Common myeloid progenitor, CD34-positive (primary cell): ENCODE measurements at regions not wholly inside any gene's neighbourhood (a gene's known extent, or its start where the extent isn't known, plus 50 kb on each side); places are given as distances from the start of the nearest gene placed in this dataset.

Source experiments
- CTCF ChIA-PET: fragments of 350-600 bp; sonication (Branson Sonifier 250); formaldehyde crosslinking; loops from one replicate; lab custom pipeline; 2021; ENCODE audit warnings: antibody characterized with exemption; lab: Charles Lee
- POLR2A ChIA-PET: fragments of 350-600 bp; sonication (Branson Sonifier 250); formaldehyde crosslinking; loops from one replicate; lab custom pipeline; 2021; ENCODE audit warnings: antibody characterized with exemption; lab: Charles Lee
- DNase-seq, 3 donors: peaks; one replicate each; pipeline versions ENCODE4 v3.0.0 to v3.0.0-alpha.2; 2013
- H3K27ac ChIP-seq, 2 experiments: 1 replicate in 1 of 2; 2 replicates in 1 of 2; pipeline ENCODE4 v1.7.0; 2013; ENCODE audit warnings: inconsistent platforms in 2 of 2, low read length in 2 of 2, mild to moderate bottlenecking in 2 of 2, low read depth in 1 of 2, moderate library complexity in 1 of 2; ENCODE audit not compliant: severe bottlenecking in 2 of 2, insufficient read depth in 1 of 2, poor library complexity in 1 of 2
- H3K27me3 ChIP-seq, 5 experiments: replicated peaks in 2 of 5; 1 replicate in 3 of 5; 2 replicates in 2 of 5; pipeline versions ENCODE4 v1.6.1 to v1.7.0; 2013; ENCODE audit warnings: low read length in 4 of 5, mild to moderate bottlenecking in 2 of 5, moderate library complexity in 2 of 5, inconsistent platforms in 1 of 5; ENCODE audit not compliant: insufficient read depth in 5 of 5, control insufficient read depth in 4 of 5
- H3K36me3 ChIP-seq, 4 experiments: 1 replicate in 2 of 4; 2 replicates in 2 of 4; pipeline versions ENCODE4 v1.6.1 to v1.7.0; 2013; ENCODE audit warnings: low read length in 3 of 4, control low read depth in 1 of 4, mild to moderate bottlenecking in 1 of 4; ENCODE audit not compliant: control insufficient read depth in 4 of 4, insufficient read depth in 4 of 4
- H3K4me1 ChIP-seq, 4 experiments: 1 replicate in 3 of 4; 2 replicates in 1 of 4; pipeline versions ENCODE4 v1.6.1 to v1.7.1; 2013; ENCODE audit warnings: low read length in 3 of 4, mild to moderate bottlenecking in 3 of 4, control low read depth in 1 of 4, inconsistent platforms in 1 of 4, moderate library complexity in 1 of 4; ENCODE audit not compliant: control insufficient read depth in 4 of 4, insufficient read depth in 4 of 4; ENCODE audit errors: control extremely low read depth in 1 of 4
- H3K4me3 ChIP-seq, 7 experiments: 1 replicate in 4 of 7; 2 replicates in 3 of 7; pipeline versions ENCODE4 v1.5.1 to v1.7.0; 2013; ENCODE audit warnings: mild to moderate bottlenecking in 7 of 7, low read length in 6 of 7, moderate library complexity in 6 of 7, inconsistent platforms in 2 of 7, low read depth in 2 of 7, control low read depth in 1 of 7; ENCODE audit not compliant: insufficient read depth in 4 of 7, control insufficient read depth in 1 of 7; ENCODE audit errors: extremely low read depth in 1 of 7
- H3K9me3 ChIP-seq, 5 experiments: 1 replicate in 4 of 5; 2 replicates in 1 of 5; pipeline versions ENCODE4 v1.6.1 to v1.7.1; 2013; ENCODE audit warnings: low read length in 4 of 5, mild to moderate bottlenecking in 2 of 5, inconsistent platforms in 1 of 5, low read depth in 1 of 5, moderate library complexity in 1 of 5; ENCODE audit not compliant: control insufficient read depth in 4 of 5, insufficient read depth in 2 of 5; ENCODE audit errors: control extremely low read depth in 1 of 5
- WGBS: methylation state at CpG from one replicate; pipeline ENCODE4 v1.1.5; 2013; ENCODE audit not compliant: insufficient coverage; 5-methylcytosine and 5-hydroxymethylcytosine counted together

- Histone ChIP-seq H3K4me1 (no peaks in the 10 kb centered on the region), H3K4me3 (no peak overlapping the region), H3K27me3 (no peaks in the 10 kb centered on the region), H3K9me3 (no peaks in the 10 kb centered on the region), H3K36me3 (peaks cover 0 to 3% (median 0%) of the 10 kb centered on the region in 4 experiments), H3K27ac (no peak overlapping the region)
- DNase-seq, result no peak
- ChIA-PET POLR2A (no interaction called here), CTCF (no interaction called here)
- no CpG with 5 or more reads among the region's 1 CpG for WGBS
Measured at GRCh38 chr1:222938986-222939385, 124.1 kb downstream of the DISP1 start.

GRCh38 chr1:222940095-222940494 is 125.3 kb downstream of the DISP1 start:
- no peaks in the 10 kb centered on the region for H3K27me3 ChIP-seq
- ChIA-PET CTCF (no interaction called here), POLR2A (no interaction called here)
- no peak for DNase-seq
- no peak overlapping the region for H3K27ac ChIP-seq
- no peaks in the 10 kb centered on the region for H3K4me1 ChIP-seq
- H3K36me3 ChIP-seq, result peaks cover 0 to 3% (median under 1%) of the 10 kb centered on the region in 4 experiments
- no peak overlapping the region for H3K4me3 ChIP-seq
- no peaks in the 10 kb centered on the region for H3K9me3 ChIP-seq
- WGBS, result 89% methylated on average over 1 of the region's 5 CpGs

DNA sequence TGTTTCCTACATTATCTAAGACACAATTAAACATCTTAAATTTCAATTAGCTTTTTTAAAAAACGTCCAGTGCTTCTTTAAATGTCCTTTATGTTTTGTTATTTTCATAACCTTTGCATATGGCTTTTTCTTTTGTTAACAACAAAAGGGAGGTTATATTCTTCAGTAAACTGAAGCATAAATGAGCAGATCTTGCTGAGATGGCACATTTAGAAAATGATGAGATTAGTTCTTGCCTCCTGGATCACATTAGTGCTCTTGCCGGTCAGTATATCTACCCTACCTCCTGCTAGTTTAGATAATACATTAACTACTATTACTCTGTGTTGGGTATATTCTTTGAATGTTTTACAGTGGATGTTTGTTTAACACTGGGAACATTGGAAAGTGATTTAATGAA is 126.1 kb downstream of the DISP1 start:
- Histone ChIP-seq H3K4me3 (no peak overlapping the region), H3K27ac (no peak overlapping the region), H3K27me3 (no peaks in the 10 kb centered on the region), H3K4me1 (no peaks in the 10 kb centered on the region), H3K36me3 (peaks cover 0 to 3% (median under 1%) of the 10 kb centered on the region in 4 experiments), H3K9me3 (no peaks in the 10 kb centered on the region)
- no peak for DNase-seq
- ChIA-PET POLR2A (no interaction called here), CTCF (no interaction called here)
- WGBS, result no CpG with 5 or more reads among the region's 2 CpGs

- Histone ChIP-seq H3K4me3 (no peak overlapping the region), H3K27me3 (no peaks in the 10 kb centered on the region), H3K27ac (no peak overlapping the region), H3K36me3 (peaks cover 0 to 3% (median under 1%) of the 10 kb centered on the region in 4 experiments), H3K9me3 (no peaks in the 10 kb centered on the region), H3K4me1 (no peaks in the 10 kb centered on the region)
- no peak for DNase-seq
- CTCF ChIA-PET, result interaction anchor here (0.6 kb wide), 1 partner anchor 179 kb away, joined by 3 read pairs; no protein-coding TSS in a partner anchor
- POLR2A ChIA-PET, result no interaction called here
- 100% methylated on average over 1 of the region's 1 CpG for WGBS
Measured at GRCh38 chr1:222941425-222941824, 126.6 kb downstream of the DISP1 start.

GRCh38 chr1:222946436-222946835 is 131.6 kb downstream of the DISP1 start:
- CTCF ChIA-PET, result no interaction called here
- Histone ChIP-seq H3K36me3 (peaks cover 0 to 3% (median under 1%) of the 10 kb centered on the region in 4 experiments), H3K27ac (no peak overlapping the region), H3K4me3 (no peak overlapping the region), H3K4me1 (no peaks in the 10 kb centered on the region), H3K9me3 (no peaks in the 10 kb centered on the region), H3K27me3 (no peaks in the 10 kb centered on the region)
- POLR2A ChIA-PET, result no interaction called here
- WGBS, result no CpG with 5 or more reads among the region's 1 CpG
- no peak for DNase-seq

GRCh38 chr1:222948079-222948478 is 133.2 kb downstream of the DISP1 start:
- ChIA-PET CTCF (no interaction called here), POLR2A (no interaction called here)
- H3K4me1 ChIP-seq, result no peaks in the 10 kb centered on the region
- no peak overlapping the region for H3K27ac ChIP-seq
- no peak for DNase-seq
- H3K36me3 ChIP-seq, result peaks cover 0 to 2% (median under 1%) of the 10 kb centered on the region in 4 experiments
- no peak overlapping the region for H3K4me3 ChIP-seq
- H3K9me3 ChIP-seq, result no peaks in the 10 kb centered on the region
- WGBS, result no CpG with 5 or more reads among the region's 2 CpGs
- H3K27me3 ChIP-seq, result no peaks in the 10 kb centered on the region

DNA sequence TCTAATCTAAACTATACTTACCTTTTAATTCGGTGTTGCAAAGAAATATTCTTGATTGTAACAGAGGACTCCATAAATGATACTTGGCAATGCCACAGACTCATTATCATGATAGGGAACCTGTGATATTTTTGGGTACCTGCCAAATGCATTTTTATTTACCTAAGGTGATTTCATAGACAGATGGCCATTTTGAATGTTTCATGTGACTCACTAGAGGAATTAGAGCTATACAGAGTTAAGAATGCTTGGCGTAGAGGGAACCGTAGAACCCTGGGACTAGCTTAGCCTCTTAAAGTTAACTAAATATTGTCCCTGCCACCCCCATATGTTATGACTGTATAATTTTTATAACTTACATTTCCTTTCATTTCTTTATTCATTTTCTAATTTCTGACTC is 136.1 kb downstream of the DISP1 start:
- ChIA-PET CTCF (no interaction called here), POLR2A (no interaction called here)

More for the DNA sequence above, 136.1 kb downstream of the DISP1 start:
- Histone ChIP-seq H3K9me3 (no peaks in the 10 kb centered on the region), H3K27ac (no peak overlapping the region), H3K36me3 (no peaks in the 10 kb centered on the region), H3K4me3 (no peak overlapping the region), H3K4me1 (no peaks in the 10 kb centered on the region), H3K27me3 (no peaks in the 10 kb centered on the region)
- DNase-seq, result no peak
- 100% methylated on average over 1 of the region's 3 CpGs for WGBS
